ENCODE measurements at regions not wholly inside any gene's neighbourhood (a gene's known extent, or its start where the extent isn't known, plus 50 kb on each side); places are given as distances from the start of the nearest gene placed in this dataset.
A peak's percentile ranks its signal among the peaks of the same experiment; 100 is the strongest.

- no peaks in the 10 kb centered on the region for H3K9me3 Mint-ChIP-seq (ENCODE audit: unreplicated experiment)
- H3K4me3 Mint-ChIP-seq (ENCODE audit: unreplicated experiment), result peak overlapping the region; percentile 61
- H3K36me3 Mint-ChIP-seq (ENCODE audit: low read depth, unreplicated experiment), result no peaks in the 10 kb centered on the region
- peaks cover 92% of the 10 kb centered on the region for H3K4me1 Mint-ChIP-seq (ENCODE audit: unreplicated experiment)
- H3K27me3 Mint-ChIP-seq (ENCODE audit: unreplicated experiment), result peaks cover 19% of the 10 kb centered on the region
- H3K27ac Mint-ChIP-seq (ENCODE audit: unreplicated experiment), result peak overlapping the region; percentile 95
- no peak for TF ChIP-seq CTCF (IDR thresholded peaks at IDR 0.05; ENCODE audit: unreplicated experiment)
- DNase-seq (ENCODE audit: low spot score), result no peak
These were observed 110.9 kb upstream of the IRF2BP2 start for GRCh38 chr1:234720709-234721441.

- Mint-ChIP-seq H3K4me1 (ENCODE audit: unreplicated experiment) (peaks cover 90% of the 10 kb centered on the region), H3K36me3 (ENCODE audit: low read depth, unreplicated experiment) (no peaks in the 10 kb centered on the region), H3K4me3 (ENCODE audit: unreplicated experiment) (no peak overlapping the region), H3K9me3 (ENCODE audit: unreplicated experiment) (no peaks in the 10 kb centered on the region), H3K27me3 (ENCODE audit: unreplicated experiment) (peaks cover 21% of the 10 kb centered on the region), H3K27ac (ENCODE audit: unreplicated experiment) (peak overlapping the region; percentile 99)
- no peak for TF ChIP-seq CTCF (IDR thresholded peaks at IDR 0.05; ENCODE audit: unreplicated experiment)
- DNase-seq (ENCODE audit: low spot score), result no peak
These were observed 109.7 kb upstream of the IRF2BP2 start for GRCh38 chr1:234719454-234720251.

- Mint-ChIP-seq H3K36me3 (ENCODE audit: low read depth, unreplicated experiment) (no peaks in the 10 kb centered on the region), H3K4me3 (ENCODE audit: unreplicated experiment) (peak overlapping the region; percentile 40), H3K27me3 (ENCODE audit: unreplicated experiment) (peaks cover 17% of the 10 kb centered on the region), H3K4me1 (ENCODE audit: unreplicated experiment) (peaks cover 86% of the 10 kb centered on the region), H3K27ac (ENCODE audit: unreplicated experiment) (peak overlapping the region; percentile 99), H3K9me3 (ENCODE audit: unreplicated experiment) (no peaks in the 10 kb centered on the region)
- no peak for TF ChIP-seq CTCF (IDR thresholded peaks at IDR 0.05; ENCODE audit: unreplicated experiment)
- no peak for DNase-seq (ENCODE audit: low spot score)
These were observed 108.8 kb upstream of the IRF2BP2 start for GRCh38 chr1:234718496-234719453.

- peaks cover 9% of the 10 kb centered on the region for H3K27me3 Mint-ChIP-seq (ENCODE audit: unreplicated experiment)
- H3K36me3 Mint-ChIP-seq (ENCODE audit: low read depth, unreplicated experiment), result no peaks in the 10 kb centered on the region
- DNase-seq (ENCODE audit: low spot score), result no peak
- H3K27ac Mint-ChIP-seq (ENCODE audit: unreplicated experiment), result peak overlapping the region; percentile 99
- peaks cover 75% of the 10 kb centered on the region for H3K4me1 Mint-ChIP-seq (ENCODE audit: unreplicated experiment)
- no peak overlapping the region for H3K4me3 Mint-ChIP-seq (ENCODE audit: unreplicated experiment)
- no peaks in the 10 kb centered on the region for H3K9me3 Mint-ChIP-seq (ENCODE audit: unreplicated experiment)
- TF ChIP-seq CTCF (IDR thresholded peaks at IDR 0.05; ENCODE audit: unreplicated experiment), result no peak
These were observed 107.0 kb upstream of the IRF2BP2 start for GRCh38 chr1:234716908-234717375.
